Pancreas (tissue), 10 donors: ENCODE measurements at regions not wholly inside any gene's neighbourhood (a gene's known extent, or its start where the extent isn't known, plus 50 kb on each side); places are given as distances from the start of the nearest gene placed in this dataset.

Source experiments
- ATAC-seq, 4 donors: fragments of 200-7000 bp; cut with Tn5 transposase; one replicate each; pipeline versions ENCODE4 v1.8.0 to v1.9.1; 2020; ENCODE audit warnings: mild to moderate bottlenecking in 4 of 4, moderate library complexity in 4 of 4
- DNase-seq, 6 donors: peaks; one replicate each; pipeline ENCODE4 v3.0.0-alpha.2; 2020
- FAIRE-seq: peaks from 2 replicates; lab custom pipeline; 2012; peaks lifted over from hg19 to GRCh38; lab: Jason Lieb, UNC
- H3K27ac ChIP-seq, 4 donors: fragments of 200-600 bp; sonication (generic); 1 replicate in 3 of 4; 2 replicates in 1 of 4; pipeline versions ENCODE4 v1.5.0 to v1.8.0; 2020
- H3K27me3 ChIP-seq, 4 donors: fragments of 200-600 bp; one replicate each; pipeline ENCODE4 v1.8.0; 2021
- H3K36me3 ChIP-seq, 3 donors: fragments of 200-600 bp; sonication (generic) in 1 of 3; one replicate each; pipeline versions ENCODE4 v1.5.0 to v1.8.0; 2020 to 2021
- H3K4me1 ChIP-seq, 3 donors: fragments of 200-600 bp; one replicate each; pipeline ENCODE4 v1.8.0; 2021
- H3K4me3 ChIP-seq, 4 donors: fragments of 200-600 bp; sonication (generic) in 2 of 4; one replicate each; pipeline versions ENCODE4 v1.5.0 to v1.8.0; 2020 to 2021
- H3K9me3 ChIP-seq, 4 donors: fragments of 200-600 bp; one replicate each; pipeline ENCODE4 v1.8.0; 2021
- CTCF ChIP-seq, 4 donors: fragments of 200-600 bp; sonication (generic) in 3 of 4; IDR thresholded peaks; one replicate each; pipeline versions ENCODE4 v1.5.0 to v1.8.0; 2021; ENCODE audit warnings: antibody characterized with exemption in 4 of 4
- WGBS, 2 donors: extraction: QIAGEN DNeasy Blood & Tissue Kit; methylation state at CpG; one replicate each; pipeline ENCODE4 v1.1.7; 2013; 5-methylcytosine and 5-hydroxymethylcytosine counted together
- intact Hi-C, 3 donors: fragments of 100-400 bp; cut with DNase I; formaldehyde crosslinking; loops; one replicate each; pipeline versions ENCODE4 v1.11.1 to v1.14.2; 2022
- donor health status: healthy with polysubstance abuse.
- donor health status: DM: no; HTN: no; CAD: no; lungs with moderate emphysema.
- donor health status: DM: no; HTN: no; CAD: no.
- donor health status: control.
- donor health status: control.
- donor health status: Bipolar disorder and iron deficiency.
- donor health status: DM: yes; HTN: yes; CAD: no.
- donor health status: DM: no; HTN: no; CAD: no.
- donor health status: DM: no; HTN: no; CAD: no.
- donor health status: DM: yes; HTN: yes; CAD: no.

GRCh38 chr2:120460511-120460910 lies 114.6 kb downstream of the INHBB start:
- H3K27ac ChIP-seq, result no peak overlapping the region
- FAIRE-seq (no peak), DNase-seq (peak in 1 of 6 donors; percentile 28), ATAC-seq (peak in 1 of 4 donors; percentile 18)
- no peaks in the 10 kb centered on the region for H3K9me3 ChIP-seq
- H3K4me3 ChIP-seq, result no peak overlapping the region
- 92 to 93% methylated on average over 8 of the region's 8 CpGs for WGBS, 2 donors
- H3K4me1 ChIP-seq, result no peaks in the 10 kb centered on the region
- intact Hi-C loops, result no loop called here
- H3K27me3 ChIP-seq, result no peaks in the 10 kb centered on the region
- H3K36me3 ChIP-seq, result no peaks in the 10 kb centered on the region
- TF ChIP-seq CTCF (IDR thresholded peaks at IDR 0.05), result no peak

GRCh38 chr2:120461092-120461491 lies 115.2 kb downstream of the INHBB start:
- Histone ChIP-seq H3K4me3 (no peak overlapping the region), H3K4me1 (peaks cover 0 to 2% (median 0%) of the 10 kb centered on the region in 3 donors), H3K27me3 (no peaks in the 10 kb centered on the region), H3K27ac (no peak overlapping the region), H3K9me3 (no peaks in the 10 kb centered on the region), H3K36me3 (no peaks in the 10 kb centered on the region)
- intact Hi-C loops, result no loop called here
- TF ChIP-seq CTCF (IDR thresholded peaks at IDR 0.05), result no peak
- peak; percentile 69 to 93 (median 82) for ATAC-seq
- WGBS, 2 donors, result 48 to 55% methylated on average over 5 of the region's 5 CpGs
- peak in 1 of 6 donors; percentile 50 for DNase-seq
- no peak for FAIRE-seq

- no peak for ATAC-seq
- Histone ChIP-seq H3K9me3 (no peaks in the 10 kb centered on the region), H3K27me3 (no peaks in the 10 kb centered on the region), H3K4me1 (peaks cover 0 to 3% (median 0%) of the 10 kb centered on the region in 3 donors), H3K27ac (no peak overlapping the region), H3K4me3 (no peak overlapping the region), H3K36me3 (no peaks in the 10 kb centered on the region)
- peak in 1 of 6 donors; percentile 35 for DNase-seq
- no peak for TF ChIP-seq CTCF (IDR thresholded peaks at IDR 0.05)
- 83 to 87% methylated on average over 14 of the region's 14 CpGs for WGBS, 2 donors
- intact Hi-C loops, result no loop called here
- FAIRE-seq, result no peak
Measured at GRCh38 chr2:120461546-120462537, 115.9 kb downstream of the INHBB start.

GRCh38 chr2:120463527-120463926 lies 117.6 kb downstream of the INHBB start:
- ATAC-seq (no peak), DNase-seq (peak in 1 of 6 donors; percentile 42), FAIRE-seq (no peak)
- intact Hi-C loops, result no loop called here
- no peak for TF ChIP-seq CTCF (IDR thresholded peaks at IDR 0.05)
- no peak overlapping the region for H3K4me3 ChIP-seq
- H3K36me3 ChIP-seq, result no peaks in the 10 kb centered on the region
- peaks cover 0 to 3% (median 0%) of the 10 kb centered on the region in 3 donors for H3K4me1 ChIP-seq
- H3K9me3 ChIP-seq, result no peaks in the 10 kb centered on the region
- no peaks in the 10 kb centered on the region for H3K27me3 ChIP-seq
- H3K27ac ChIP-seq, result no peak overlapping the region
- 74 to 77% methylated on average over 12 of the region's 12 CpGs for WGBS, 2 donors

GRCh38 chr2:120463996-120464395 lies 118.1 kb downstream of the INHBB start:
- Histone ChIP-seq H3K4me1 (peaks cover 0 to 3% (median 2%) of the 10 kb centered on the region in 3 donors), H3K27ac (no peak overlapping the region), H3K9me3 (no peaks in the 10 kb centered on the region), H3K4me3 (no peak overlapping the region), H3K36me3 (no peaks in the 10 kb centered on the region), H3K27me3 (no peaks in the 10 kb centered on the region)
- WGBS, 2 donors, result 29 to 79% methylated on average over 1 of the region's 1 CpG
- no peak for DNase-seq
- TF ChIP-seq CTCF (IDR thresholded peaks at IDR 0.05), result no peak
- no peak for ATAC-seq
- intact Hi-C loops, result no loop called here
- no peak for FAIRE-seq
